Ovary (tissue), 3 donors: ENCODE measurements at regions not wholly inside any gene's neighbourhood (a gene's known extent, or its start where the extent isn't known, plus 50 kb on each side); places are given as distances from the start of the nearest gene placed in this dataset.

Experiments
- CTCF ChIP-seq, 3 donors: fragments of 450-650 bp in 2 of 3; fragments of 200-600 bp in 1 of 3; IDR thresholded peaks; one replicate each; pipeline versions ENCODE4 v1.5.1 to v1.8.0; 2016 to 2022; ENCODE audit warnings: antibody characterized with exemption in 3 of 3, mild to moderate bottlenecking in 1 of 3
- EP300 ChIP-seq: sonication (generic); formaldehyde crosslinking; IDR thresholded peaks from one replicate; pipeline ENCODE4 v1.6.1; 2017; ENCODE audit warnings: antibody characterized with exemption
- POLR2A ChIP-seq: fragments of 450-650 bp; IDR thresholded peaks from one replicate; pipeline ENCODE4 v1.6.1; 2017; ENCODE audit warnings: antibody characterized with exemption, mild to moderate bottlenecking, moderate library complexity
- donor health status: DM: no; HTN: no; CAD: no.

- TF ChIP-seq CTCF (IDR thresholded peaks at IDR 0.05) (no peak), EP300 (no peak), POLR2A (no peak)
Measured at GRCh38 chr16:26816266-26816665, 250.5 kb upstream of the C16orf82 start.
